Embryonic facial prominence (tissue), 1 donor: ENCODE measurements at regions not wholly inside any gene's neighbourhood (a gene's known extent, or its start where the extent isn't known, plus 50 kb on each side); places are given as distances from the start of the nearest gene placed in this dataset.
"Not testable (repeated sequence)": the region's sequence is repeated elsewhere in the genome, so short reads cannot be mapped to it uniquely, and the experiment has no call there.

Experiments
- DNase-seq: peaks from one replicate; pipeline ENCODE4 v3.0.0-alpha.2; 2016; ENCODE audit errors: extremely low spot score

GRCh38 chr6:91221072-91221720 is 634.3 kb upstream of the MAP3K7 start:
- DNase-seq = no peak

- DNase-seq = no peak
Measured at GRCh38 chr6:91213229-91213901, 626.5 kb upstream of the MAP3K7 start.

DNA sequence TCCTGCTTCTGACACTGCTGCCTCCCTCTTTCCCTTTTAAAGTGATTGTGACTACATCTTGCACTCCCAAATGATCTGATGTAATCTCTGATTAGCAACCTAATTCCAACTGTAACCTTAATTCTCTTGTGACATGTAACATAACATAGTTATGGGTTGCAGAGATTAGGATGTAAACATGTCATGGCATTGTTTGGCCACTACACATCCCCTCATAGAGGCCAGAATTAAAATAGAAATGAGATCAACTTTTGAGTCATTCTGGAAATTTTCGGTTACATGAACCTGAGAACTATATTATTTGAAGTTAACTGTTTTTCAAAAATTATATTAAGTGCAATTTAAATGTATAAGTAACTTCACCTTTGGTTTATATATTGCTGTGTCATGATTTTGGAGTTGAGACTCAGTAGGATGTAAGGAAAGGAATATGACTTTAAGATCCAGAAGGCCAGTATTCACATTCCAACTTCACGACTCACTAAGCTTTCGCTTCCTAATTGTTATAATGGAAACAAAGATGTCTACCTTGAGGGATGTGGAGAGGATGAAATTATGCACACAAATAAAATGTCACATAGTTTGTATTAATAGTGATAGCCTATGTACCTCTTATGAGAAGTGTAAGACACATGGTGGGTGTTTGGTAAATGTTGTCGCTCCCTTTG is 611.9 kb upstream of the MAP3K7 start:
- no peak for DNase-seq

DNA sequence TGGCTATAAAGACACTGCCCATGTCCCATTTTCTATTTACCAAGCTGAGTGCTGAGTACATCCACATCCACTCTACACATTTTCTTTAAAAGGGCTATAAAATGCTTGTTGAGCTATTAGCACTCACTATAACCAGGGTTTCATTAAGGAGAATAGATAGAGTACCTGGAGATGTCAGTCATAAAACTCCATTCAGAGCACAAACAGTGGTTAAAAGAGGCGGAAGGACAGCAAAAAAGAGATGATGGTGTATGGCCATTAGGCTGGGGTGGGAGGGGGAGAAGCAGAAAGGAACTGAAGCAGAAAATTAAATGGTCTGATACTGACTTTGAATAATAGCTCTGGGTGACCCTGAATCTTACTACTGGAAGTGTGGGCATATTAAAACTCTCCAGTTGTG is 609.9 kb upstream of the MAP3K7 start:
- DNase-seq = no peak

DNA sequence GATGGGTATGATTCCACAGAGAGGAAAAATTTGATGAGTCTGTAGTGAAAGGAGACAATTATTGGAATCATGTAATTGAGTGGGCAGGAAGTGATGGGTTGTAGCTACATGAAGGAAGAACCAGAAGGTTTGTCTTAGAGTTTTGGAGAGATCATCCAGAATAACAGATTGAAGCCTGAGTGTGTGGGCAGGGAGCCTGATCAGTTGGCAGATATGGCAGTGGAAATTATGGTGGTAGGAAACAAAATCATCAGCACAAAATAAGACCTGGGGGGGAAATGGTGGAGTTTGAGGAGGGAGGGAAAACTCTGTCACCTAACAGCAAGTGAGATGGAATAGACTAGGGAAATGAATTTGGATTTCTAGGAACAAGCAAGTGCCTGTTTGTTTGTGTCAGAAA is 606.6 kb upstream of the MAP3K7 start:
- no peak for DNase-seq

- not testable (repeated sequence) for DNase-seq
Measured at GRCh38 chr6:91190041-91190440, 603.2 kb upstream of the MAP3K7 start.

- no peak for DNase-seq
Measured at GRCh38 chr6:91185072-91185471, 598.2 kb upstream of the MAP3K7 start.

- no peak for DNase-seq
Measured at GRCh38 chr6:91181416-91181815, 594.5 kb upstream of the MAP3K7 start.

GRCh38 chr6:91173651-91174050 is 586.8 kb upstream of the MAP3K7 start:
- no peak for DNase-seq

- no peak for DNase-seq
Measured at GRCh38 chr6:91173186-91173585, 586.3 kb upstream of the MAP3K7 start.

DNA sequence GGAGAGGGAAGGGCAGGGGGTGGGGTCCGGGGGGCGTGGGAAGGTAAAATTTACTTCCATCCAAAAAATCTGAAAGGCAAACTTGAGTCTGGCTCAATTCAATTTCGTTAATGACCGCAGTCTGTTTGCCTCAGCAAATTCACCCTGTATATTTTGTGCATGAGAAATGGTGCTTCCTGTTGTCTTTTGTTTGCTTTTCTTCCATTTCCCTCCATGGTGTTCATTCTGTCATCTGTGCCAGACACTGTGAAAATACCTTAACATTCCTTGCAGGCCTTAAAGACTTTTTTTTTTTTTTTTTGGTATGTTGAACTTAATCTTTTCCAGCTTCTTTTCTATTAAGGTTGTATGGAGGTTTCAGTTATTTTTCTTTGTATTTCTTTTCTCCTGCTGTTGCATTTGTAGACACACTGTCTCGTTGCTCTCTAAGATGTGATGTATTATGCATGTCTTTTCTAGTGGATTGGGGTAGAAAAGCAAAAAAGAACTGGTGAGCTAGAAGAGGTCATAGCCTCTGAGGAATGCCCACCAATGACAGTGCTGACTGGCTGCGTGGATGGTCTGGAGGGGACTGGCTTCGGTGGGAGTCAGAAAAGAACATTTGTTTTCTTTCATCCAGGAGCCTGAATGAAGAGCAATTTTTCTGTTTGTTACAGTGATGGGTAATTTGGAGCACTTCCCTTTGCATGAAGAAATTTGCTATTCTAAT is 585.0 kb upstream of the MAP3K7 start:
- no peak for DNase-seq

DNA sequence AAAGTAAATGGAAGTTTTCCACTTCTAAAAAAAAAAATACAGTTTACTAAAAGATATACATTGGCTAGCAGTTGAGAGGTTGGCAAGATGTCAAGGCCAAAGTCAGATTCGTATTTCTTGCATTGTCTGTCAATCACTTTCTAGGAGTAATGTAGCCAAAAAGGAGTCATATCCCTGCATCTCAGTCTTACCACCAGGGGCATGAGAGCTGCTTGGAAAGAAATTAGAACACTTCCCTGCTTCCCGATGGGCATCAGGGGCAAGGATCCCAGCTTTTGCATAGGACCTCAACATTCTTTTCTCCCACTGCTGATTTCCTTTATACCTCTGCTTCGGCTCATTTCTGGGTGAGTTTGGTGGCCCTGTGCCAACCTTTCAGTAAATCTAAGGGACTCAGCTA is 581.0 kb upstream of the MAP3K7 start:
- DNase-seq = no peak

DNA sequence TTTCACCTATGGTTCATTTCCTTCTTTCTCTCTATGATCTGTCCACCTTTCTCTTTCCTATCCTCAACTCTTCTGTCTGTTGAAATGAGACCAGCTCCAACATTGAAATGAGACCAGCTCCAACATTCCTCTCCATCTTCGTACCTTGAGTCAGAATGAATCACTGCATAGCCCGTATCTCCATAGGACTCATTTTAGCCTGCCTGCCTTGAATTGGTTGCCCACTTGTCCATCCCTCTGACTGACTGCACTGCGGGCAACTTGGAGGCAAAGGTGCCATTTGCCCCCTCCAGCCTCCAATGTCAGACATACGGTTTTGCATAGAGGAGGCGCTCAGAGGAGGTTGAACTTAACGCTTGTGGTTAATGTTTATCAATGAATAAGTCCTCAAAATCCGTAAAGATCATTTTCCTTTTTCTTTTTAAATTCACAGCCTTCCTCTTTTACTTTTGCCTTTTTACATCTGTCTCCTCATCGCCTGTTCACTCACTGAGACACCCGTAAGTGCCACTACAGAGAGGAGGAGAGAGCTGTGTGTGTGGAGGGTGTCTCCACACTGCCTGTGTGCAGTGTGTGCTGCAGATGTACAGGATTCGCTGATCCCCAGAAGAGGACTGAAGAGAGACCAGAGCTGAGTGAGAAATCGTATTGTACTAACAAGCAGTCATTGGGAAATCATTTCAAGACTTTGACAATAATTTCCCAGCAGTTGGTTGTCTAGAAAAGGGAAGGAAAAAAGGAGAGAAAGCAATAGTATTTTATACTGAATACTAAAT is 579.6 kb upstream of the MAP3K7 start:
- no peak for DNase-seq

GRCh38 chr6:91164105-91164504 is 577.2 kb upstream of the MAP3K7 start:
- DNase-seq = no peak

DNA sequence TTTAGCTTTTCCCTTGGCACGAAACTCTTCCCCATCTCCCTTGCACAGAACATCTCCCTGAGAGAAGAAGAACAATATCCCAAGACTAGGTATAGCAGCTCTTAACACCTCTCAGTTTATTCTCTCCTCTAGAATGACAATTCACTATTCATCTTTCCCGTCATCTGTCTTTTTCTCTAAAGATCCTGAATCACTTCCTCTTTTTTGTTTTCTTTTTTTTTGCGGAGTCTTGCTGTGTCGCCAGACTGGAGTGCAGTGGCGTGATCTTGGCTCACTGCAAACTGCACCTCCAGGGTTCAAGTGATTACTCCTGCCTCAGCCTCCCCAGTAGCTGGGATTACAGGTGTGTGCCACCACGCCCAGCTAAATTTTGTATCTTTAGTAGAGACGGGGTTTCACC is 574.4 kb upstream of the MAP3K7 start:
- DNase-seq = no peak

- DNase-seq = no peak
Measured at GRCh38 chr6:91155129-91155785, 568.4 kb upstream of the MAP3K7 start.

DNA sequence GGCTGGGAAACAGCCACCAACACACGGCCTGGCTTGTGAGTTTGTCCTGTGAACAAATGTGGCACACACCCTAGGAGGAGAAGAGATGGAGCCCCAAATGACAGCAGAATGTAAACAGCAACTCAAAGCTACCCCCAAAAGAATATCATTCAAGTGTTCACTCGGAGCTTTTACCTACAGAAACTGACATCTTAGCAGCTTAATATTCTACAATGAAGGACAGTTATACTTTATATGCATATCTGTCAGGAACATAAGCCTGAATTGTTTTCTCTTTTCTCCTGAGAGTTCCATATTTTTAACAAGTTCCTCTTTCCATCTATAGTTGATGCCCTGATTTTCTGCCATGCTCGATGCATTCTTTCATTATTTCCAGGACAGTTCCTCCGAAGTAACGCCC is 566.0 kb upstream of the MAP3K7 start:
- no peak for DNase-seq

DNA sequence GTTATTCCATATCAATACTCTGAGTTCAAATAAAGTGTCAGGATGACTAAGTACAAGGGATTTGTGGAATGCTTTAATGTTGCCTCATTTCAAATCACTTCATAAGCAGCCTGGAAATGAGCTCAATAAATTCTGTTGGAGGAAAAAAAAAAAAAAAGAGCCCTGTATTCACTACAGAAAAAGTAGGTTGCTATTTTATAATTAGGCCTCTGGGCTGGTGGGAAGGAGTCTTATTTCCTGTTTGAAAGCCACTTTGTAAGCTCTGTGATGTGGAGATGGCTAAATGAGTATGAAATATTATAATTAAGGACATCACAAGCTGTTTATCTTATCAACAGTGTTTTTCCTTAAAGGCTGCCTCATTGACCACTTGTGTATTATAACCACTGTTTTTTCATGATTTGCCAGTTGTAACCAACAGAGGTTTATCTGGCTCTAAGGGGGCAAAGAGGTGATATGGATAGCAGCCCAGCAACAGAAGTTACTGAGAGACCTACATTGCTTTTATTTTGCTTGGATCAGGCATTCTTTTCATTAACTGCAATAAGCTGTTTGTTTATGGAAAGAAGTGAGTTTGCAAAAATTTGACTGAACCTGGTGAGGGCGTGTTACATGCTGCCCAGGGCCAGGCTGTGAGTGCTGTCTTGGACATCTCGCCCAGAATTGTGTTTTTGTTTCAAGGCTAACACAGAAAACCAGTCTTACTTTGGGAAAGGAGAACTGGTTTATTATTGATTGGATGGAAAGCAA is 563.3 kb upstream of the MAP3K7 start:
- no peak for DNase-seq

GRCh38 chr6:91149246-91149955 is 562.5 kb upstream of the MAP3K7 start:
- DNase-seq = no peak

GRCh38 chr6:91144126-91144525 is 557.3 kb upstream of the MAP3K7 start:
- no peak for DNase-seq
